ENCODE measurements at regions not wholly inside any gene's neighbourhood (a gene's known extent, or its start where the extent isn't known, plus 50 kb on each side); places are given as distances from the start of the nearest gene placed in this dataset.
A peak's percentile ranks its signal among the peaks of the same experiment; 100 is the strongest.

GRCh38 chr3:115428841-115429240 lies 194.5 kb upstream of the GAP43 start:
- Mint-ChIP-seq H3K9me3 (ENCODE audit: unreplicated experiment) (no peaks in the 10 kb centered on the region), H3K4me1 (ENCODE audit: low read depth, unreplicated experiment) (no peaks in the 10 kb centered on the region), H3K27me3 (ENCODE audit: insufficient read depth, unreplicated experiment) (no peaks in the 10 kb centered on the region), H3K4me3 (ENCODE audit: unreplicated experiment) (no peak overlapping the region), H3K36me3 (ENCODE audit: insufficient read depth, unreplicated experiment) (no peaks in the 10 kb centered on the region), H3K27ac (ENCODE audit: unreplicated experiment) (no peak overlapping the region)
- no peaks in the 10 kb centered on the region for H3K9me3 ChIP-seq
- BruUV-seq (replicated peaks), result no TSS peak
- H3K4me1 ChIP-seq, result no peaks in the 10 kb centered on the region
- TF ChIP-seq CTCF (IDR thresholded peaks at IDR 0.05; ENCODE audit: insufficient read depth in 1 of 2, low read depth in 1 of 2, low read length in 1 of 2, severe bottlenecking in 1 of 2, unreplicated experiment in 1 of 2), result no peak
- no peaks in the 10 kb centered on the region for H3K36me3 ChIP-seq (ENCODE audit: control insufficient read depth, insufficient read depth, low read length)
- H3K4me3 ChIP-seq (ENCODE audit: low read depth, low read length), result no peak overlapping the region
- intact Hi-C loops (cut with micrococcal nuclease; ENCODE audit: unreplicated experiment), result no loop called here
- ChIA-PET POLR2A (no interaction called here), CTCF (no interaction called here)
- DNase-seq, result no peak
- H3K27me3 ChIP-seq (replicated peaks; ENCODE audit: control insufficient read depth, insufficient read depth, low read length), result no peaks in the 10 kb centered on the region

- CTCF ChIA-PET, result no interaction called here
- no peak overlapping the region for H3K4me3 ChIP-seq (ENCODE audit: low read depth, low read length)
- no peaks in the 10 kb centered on the region for H3K27me3 ChIP-seq (replicated peaks; ENCODE audit: control insufficient read depth, insufficient read depth, low read length)
- no peaks in the 10 kb centered on the region for H3K9me3 Mint-ChIP-seq (ENCODE audit: unreplicated experiment)
- no peak overlapping the region for H3K4me3 Mint-ChIP-seq (ENCODE audit: unreplicated experiment)
- H3K9me3 ChIP-seq, result no peaks in the 10 kb centered on the region
- peaks cover 10% of the 10 kb centered on the region for H3K27me3 Mint-ChIP-seq (ENCODE audit: insufficient read depth, unreplicated experiment)
- no peak overlapping the region for H3K27ac Mint-ChIP-seq (ENCODE audit: unreplicated experiment)
- BruUV-seq (replicated peaks), result no TSS peak
- H3K36me3 ChIP-seq (ENCODE audit: control insufficient read depth, insufficient read depth, low read length), result no peaks in the 10 kb centered on the region
- H3K4me1 Mint-ChIP-seq (ENCODE audit: low read depth, unreplicated experiment), result no peaks in the 10 kb centered on the region
- no peaks in the 10 kb centered on the region for H3K4me1 ChIP-seq
- H3K36me3 Mint-ChIP-seq (ENCODE audit: insufficient read depth, unreplicated experiment), result no peaks in the 10 kb centered on the region
- no peak for TF ChIP-seq CTCF (IDR thresholded peaks at IDR 0.05; ENCODE audit: insufficient read depth in 1 of 2, low read depth in 1 of 2, low read length in 1 of 2, severe bottlenecking in 1 of 2, unreplicated experiment in 1 of 2)
- DNase-seq, result peak in 1 of 2 experiments; percentile 2
- intact Hi-C loops (cut with micrococcal nuclease; ENCODE audit: unreplicated experiment), result no loop called here
- POLR2A ChIA-PET, result no interaction called here
Observed at GRCh38 chr3:115436767-115437301, 186.5 kb upstream of the GAP43 start.

- Histone ChIP-seq H3K27me3 (replicated peaks; ENCODE audit: control insufficient read depth, insufficient read depth, low read length) (no peaks in the 10 kb centered on the region), H3K9me3 (no peaks in the 10 kb centered on the region), H3K36me3 (ENCODE audit: control insufficient read depth, insufficient read depth, low read length) (no peaks in the 10 kb centered on the region), H3K4me1 (no peaks in the 10 kb centered on the region), H3K4me3 (ENCODE audit: low read depth, low read length) (no peak overlapping the region)
- no peak for TF ChIP-seq CTCF (IDR thresholded peaks at IDR 0.05; ENCODE audit: insufficient read depth in 1 of 2, low read depth in 1 of 2, low read length in 1 of 2, severe bottlenecking in 1 of 2, unreplicated experiment in 1 of 2)
- no peak for DNase-seq
- H3K36me3 Mint-ChIP-seq (ENCODE audit: insufficient read depth, unreplicated experiment), result no peaks in the 10 kb centered on the region
- H3K27ac Mint-ChIP-seq (ENCODE audit: unreplicated experiment), result no peak overlapping the region
- no peaks in the 10 kb centered on the region for H3K4me1 Mint-ChIP-seq (ENCODE audit: low read depth, unreplicated experiment)
- H3K27me3 Mint-ChIP-seq (ENCODE audit: insufficient read depth, unreplicated experiment), result peaks cover 10% of the 10 kb centered on the region
- no peaks in the 10 kb centered on the region for H3K9me3 Mint-ChIP-seq (ENCODE audit: unreplicated experiment)
- H3K4me3 Mint-ChIP-seq (ENCODE audit: unreplicated experiment), result no peak overlapping the region
- ChIA-PET CTCF (no interaction called here), POLR2A (no interaction called here)
- intact Hi-C loops (cut with micrococcal nuclease; ENCODE audit: unreplicated experiment), result no loop called here
- BruUV-seq (replicated peaks), result no TSS peak
Observed at GRCh38 chr3:115438799-115439198, 184.5 kb upstream of the GAP43 start.
